ENCODE measurements at regions not wholly inside any gene's neighbourhood (a gene's known extent, or its start where the extent isn't known, plus 50 kb on each side); places are given as distances from the start of the nearest gene placed in this dataset.

- Histone ChIP-seq H3K79me2 (ENCODE audit: insufficient read depth, low read length) (no peaks in the 10 kb centered on the region), H2AK5ac (ENCODE audit: insufficient read length, low read length) (no peak overlapping the region), H2BK120ac (ENCODE audit: low read depth, low read length, poor library complexity, severe bottlenecking) (no peak overlapping the region), H2BK20ac (ENCODE audit: low read depth, low read length, poor library complexity, severe bottlenecking) (no peak overlapping the region), H3K14ac (ENCODE audit: insufficient read depth, low read length) (no peak overlapping the region), H3K4me2 (ENCODE audit: insufficient read depth, insufficient read length, low read length) (no peak overlapping the region), H3T11ph (ENCODE audit: low read length) (no peak overlapping the region), H3K18ac (ENCODE audit: insufficient read length, low read depth, low read length) (no peak overlapping the region), H3K9ac (ENCODE audit: extremely low read depth, insufficient read length, low read length) (no peak overlapping the region), H3K9me3 (ENCODE audit: control insufficient read depth, low read depth, low read length) (no peaks in the 10 kb centered on the region), H2AFZ (ENCODE audit: low read length) (no peak overlapping the region), H2BK12ac (ENCODE audit: insufficient read length, low read depth, low read length) (no peak overlapping the region), H3K27me3 (ENCODE audit: insufficient read depth, low read length) (no peaks in the 10 kb centered on the region), H4K5ac (ENCODE audit: insufficient read length, low read depth, low read length) (no peak overlapping the region), H3K79me1 (ENCODE audit: insufficient read depth, low read depth, low read length, poor library complexity, severe bottlenecking) (no peaks in the 10 kb centered on the region), H2BK15ac (ENCODE audit: low read depth, low read length) (no peak overlapping the region), H3K4me1 (ENCODE audit: insufficient read depth, low read length) (peaks cover 5% of the 10 kb centered on the region; the same call in 1 of the 2 replicates), H3K27ac (ENCODE audit: insufficient read length, low read depth, low read length) (no peak overlapping the region), H3K56ac (ENCODE audit: insufficient read length, low read depth, low read length) (no peak overlapping the region), H3K4ac (ENCODE audit: low read depth, low read length) (no peak overlapping the region), H4K91ac (ENCODE audit: insufficient read length, low read depth, low read length) (no peak overlapping the region), H3K23ac (ENCODE audit: insufficient read length, low read depth, low read length) (no peak overlapping the region), H3K23me2 (ENCODE audit: insufficient read length, low read depth, low read length, poor library complexity, severe bottlenecking) (peaks cover 2% of the 10 kb centered on the region), H2BK5ac (ENCODE audit: insufficient read length, low read length) (no peak overlapping the region), H4K8ac (replicated peaks; ENCODE audit: insufficient read length, low read depth, low read length) (no peak overlapping the region), H4K20me1 (ENCODE audit: control insufficient read depth, insufficient read depth, insufficient read length) (no peaks in the 10 kb centered on the region)
- no peak for TF ChIP-seq CTCF (conservative IDR thresholded peaks at IDR 0.05)
- H3K4me3 Mint-ChIP-seq, result no peak overlapping the region
- no peaks in the 10 kb centered on the region for H3K36me3 Mint-ChIP-seq (ENCODE audit: insufficient read depth in 1 of 3, low read depth in 3 of 3)
- peaks cover 31 to 34% of the 10 kb centered on the region in 2 experiments for H3K4me1 Mint-ChIP-seq
- H3K9me3 Mint-ChIP-seq, result no peaks in the 10 kb centered on the region; a peak in 1 of 5 replicates
- DNase-seq, result no peak
- H3K27ac Mint-ChIP-seq, result no peak overlapping the region
- no peaks in the 10 kb centered on the region for H3K27me3 Mint-ChIP-seq (ENCODE audit: low read depth)
- WGBS (ENCODE audit: extremely low coverage, insufficient read length, low lambda C conversion rate), result no CpG with 5 or more reads among the region's 3 CpGs
Observed at GRCh38 chr2:144644549-144644948, 124.6 kb upstream of the ZEB2 start.
